Chondrocyte (in vitro differentiated cells): ENCODE measurements at regions not wholly inside any gene's neighbourhood (a gene's known extent, or its start where the extent isn't known, plus 50 kb on each side); places are given as distances from the start of the nearest gene placed in this dataset.

Experiments
- DNase-seq: peaks from one replicate; pipeline ENCODE4 v3.0.0; 2021; ENCODE audit warnings: mixed read lengths, low spot score
- H3K27ac Mint-ChIP-seq: one replicate; pipeline ENCODE4 v1.8.0; 2021; ENCODE audit warnings: mild to moderate bottlenecking, moderate library complexity, mixed read lengths; ENCODE audit not compliant: unreplicated experiment
- H3K27me3 Mint-ChIP-seq: 2 replicates; pipeline ENCODE4 v1.8.0; 2021; ENCODE audit warnings: low read depth, mixed read lengths
- H3K36me3 Mint-ChIP-seq: 2 replicates; pipeline ENCODE4 v1.8.0; 2021; ENCODE audit warnings: low read depth, mixed read lengths
- H3K4me1 Mint-ChIP-seq: 2 replicates; pipeline ENCODE4 v1.8.0; 2021; ENCODE audit warnings: low read depth, mild to moderate bottlenecking, mixed read lengths
- H3K4me3 Mint-ChIP-seq: one replicate; pipeline ENCODE4 v1.8.0; 2021; ENCODE audit warnings: mild to moderate bottlenecking, moderate library complexity, mixed read lengths; ENCODE audit not compliant: unreplicated experiment
- H3K9me3 Mint-ChIP-seq: 2 replicates; pipeline ENCODE4 v1.8.0; 2021; ENCODE audit warnings: low read depth, mixed read lengths
- CTCF ChIP-seq: fragments of 200-600 bp; sonication (generic); IDR thresholded peaks from 2 replicates; pipeline ENCODE4 v1.5.0; 2021; ENCODE audit warnings: antibody characterized with exemption, mild to moderate bottlenecking, moderate library complexity

GRCh38 chr4:147173322-147173721, 227.7 kb upstream of the TTC29 start:
- Mint-ChIP-seq H3K4me1 (peaks cover 10% of the 10 kb centered on the region), H3K36me3 (no peaks in the 10 kb centered on the region), H3K27ac (no peak overlapping the region), H3K27me3 (no peaks in the 10 kb centered on the region), H3K4me3 (no peak overlapping the region), H3K9me3 (no peaks in the 10 kb centered on the region)
- DNase-seq, result no peak
- TF ChIP-seq CTCF, result no peak

GRCh38 chr4:147173797-147174432, 228.3 kb upstream of the TTC29 start:
- Mint-ChIP-seq H3K27ac (no peak overlapping the region), H3K4me1 (peaks cover 10% of the 10 kb centered on the region), H3K36me3 (no peaks in the 10 kb centered on the region), H3K4me3 (no peak overlapping the region), H3K27me3 (no peaks in the 10 kb centered on the region), H3K9me3 (no peaks in the 10 kb centered on the region)
- no peak for TF ChIP-seq CTCF
- no peak for DNase-seq

- Mint-ChIP-seq H3K36me3 (no peaks in the 10 kb centered on the region), H3K4me3 (no peak overlapping the region), H3K27me3 (no peaks in the 10 kb centered on the region), H3K27ac (no peak overlapping the region), H3K9me3 (no peaks in the 10 kb centered on the region), H3K4me1 (peaks cover 10% of the 10 kb centered on the region)
- no peak for DNase-seq
- no peak for TF ChIP-seq CTCF
These were observed 228.9 kb upstream of the TTC29 start for GRCh38 chr4:147174591-147174990.

GRCh38 chr4:147175460-147176025, 229.9 kb upstream of the TTC29 start:
- Mint-ChIP-seq H3K4me1 (peaks cover 6% of the 10 kb centered on the region), H3K27me3 (no peaks in the 10 kb centered on the region), H3K9me3 (no peaks in the 10 kb centered on the region), H3K4me3 (no peak overlapping the region), H3K36me3 (no peaks in the 10 kb centered on the region), H3K27ac (no peak overlapping the region)
- DNase-seq, result no peak
- TF ChIP-seq CTCF, result no peak

GRCh38 chr4:147182041-147182440, 236.4 kb upstream of the TTC29 start:
- DNase-seq, result no peak
- no peak overlapping the region for H3K4me3 Mint-ChIP-seq

More at GRCh38 chr4:147182041-147182440, 236.4 kb upstream of the TTC29 start:
- peaks cover 15% of the 10 kb centered on the region for H3K36me3 Mint-ChIP-seq
- no peaks in the 10 kb centered on the region for H3K27me3 Mint-ChIP-seq
- H3K4me1 Mint-ChIP-seq, result peaks cover 10% of the 10 kb centered on the region
- no peak for TF ChIP-seq CTCF
- peaks cover 22% of the 10 kb centered on the region for H3K9me3 Mint-ChIP-seq
- H3K27ac Mint-ChIP-seq, result no peak overlapping the region
